Medulla oblongata (tissue), 1 donor: ENCODE measurements at regions not wholly inside any gene's neighbourhood (a gene's known extent, or its start where the extent isn't known, plus 50 kb on each side); places are given as distances from the start of the nearest gene placed in this dataset.
A peak's percentile ranks its signal among the peaks of the same experiment; 100 is the strongest.
"Not testable (repeated sequence)": the region's sequence is repeated elsewhere in the genome, so short reads cannot be mapped to it uniquely, and the experiment has no call there.

Experiments used
- DNase-seq: peaks from one replicate; pipeline ENCODE4 v3.0.0-alpha.2; 2015; ENCODE audit errors: extremely low spot score

GRCh38 chr15:38614621-38615020 lies 50.0 kb upstream of the RASGRP1 start:
- no peak for DNase-seq

GRCh38 chr15:38617831-38618230 lies 53.2 kb upstream of the RASGRP1 start:
- no peak for DNase-seq

GRCh38 chr15:38618242-38618955 lies 53.8 kb upstream of the RASGRP1 start:
- no peak for DNase-seq

- no peak for DNase-seq
Observed at GRCh38 chr15:38620098-38620497, 55.5 kb upstream of the RASGRP1 start.

- no peak for DNase-seq
Observed at GRCh38 chr15:38620851-38621594, 56.4 kb upstream of the RASGRP1 start.

- no peak for DNase-seq
Observed at GRCh38 chr15:38622304-38622703, 57.7 kb upstream of the RASGRP1 start.

GRCh38 chr15:38622908-38623307 lies 58.3 kb upstream of the RASGRP1 start:
- no peak for DNase-seq

GRCh38 chr15:38623744-38624143 lies 59.1 kb upstream of the RASGRP1 start:
- no peak for DNase-seq

- DNase-seq, result no peak
Observed at GRCh38 chr15:38624244-38625205, 59.9 kb upstream of the RASGRP1 start.

GRCh38 chr15:38625886-38626285 lies 61.3 kb upstream of the RASGRP1 start:
- no peak for DNase-seq

- peak; percentile 75 for DNase-seq
Observed at GRCh38 chr15:38626443-38627050, 61.9 kb upstream of the RASGRP1 start.

- DNase-seq, result no peak
Observed at GRCh38 chr15:38627689-38628277, 63.2 kb upstream of the RASGRP1 start.

- no peak for DNase-seq
Observed at GRCh38 chr15:38631119-38632075, 66.8 kb upstream of the RASGRP1 start.

- no peak for DNase-seq
Observed at GRCh38 chr15:38635170-38635569, 70.6 kb upstream of the RASGRP1 start.

- DNase-seq, result no peak
Observed at GRCh38 chr15:38636597-38636996, 72.0 kb upstream of the RASGRP1 start.

GRCh38 chr15:38638126-38638525 lies 73.5 kb upstream of the RASGRP1 start:
- DNase-seq, result no peak

GRCh38 chr15:38638811-38639210 lies 74.2 kb upstream of the RASGRP1 start:
- no peak for DNase-seq

- no peak for DNase-seq
Observed at GRCh38 chr15:38642689-38643270, 78.2 kb upstream of the RASGRP1 start.

- not testable (repeated sequence) for DNase-seq
Observed at GRCh38 chr15:38644353-38644752, 79.7 kb upstream of the RASGRP1 start.

GRCh38 chr15:38646716-38647115 lies 82.1 kb upstream of the RASGRP1 start:
- no peak for DNase-seq
